SH-SY5Y (cell line): ENCODE measurements at regions not wholly inside any gene's neighbourhood (a gene's known extent, or its start where the extent isn't known, plus 50 kb on each side); places are given as distances from the start of the nearest gene placed in this dataset.

Experiments
- GATA2 ChIP-seq: IDR thresholded peaks from 2 replicates; pipeline ENCODE4 v1.6.1; 2011; ENCODE audit warnings: mild to moderate bottlenecking, low read depth, low read length
- GATA3 ChIP-seq: IDR thresholded peaks from 2 replicates; pipeline ENCODE4 v1.6.1; 2011; ENCODE audit warnings: low read depth, mild to moderate bottlenecking, low read length, moderate library complexity

DNA sequence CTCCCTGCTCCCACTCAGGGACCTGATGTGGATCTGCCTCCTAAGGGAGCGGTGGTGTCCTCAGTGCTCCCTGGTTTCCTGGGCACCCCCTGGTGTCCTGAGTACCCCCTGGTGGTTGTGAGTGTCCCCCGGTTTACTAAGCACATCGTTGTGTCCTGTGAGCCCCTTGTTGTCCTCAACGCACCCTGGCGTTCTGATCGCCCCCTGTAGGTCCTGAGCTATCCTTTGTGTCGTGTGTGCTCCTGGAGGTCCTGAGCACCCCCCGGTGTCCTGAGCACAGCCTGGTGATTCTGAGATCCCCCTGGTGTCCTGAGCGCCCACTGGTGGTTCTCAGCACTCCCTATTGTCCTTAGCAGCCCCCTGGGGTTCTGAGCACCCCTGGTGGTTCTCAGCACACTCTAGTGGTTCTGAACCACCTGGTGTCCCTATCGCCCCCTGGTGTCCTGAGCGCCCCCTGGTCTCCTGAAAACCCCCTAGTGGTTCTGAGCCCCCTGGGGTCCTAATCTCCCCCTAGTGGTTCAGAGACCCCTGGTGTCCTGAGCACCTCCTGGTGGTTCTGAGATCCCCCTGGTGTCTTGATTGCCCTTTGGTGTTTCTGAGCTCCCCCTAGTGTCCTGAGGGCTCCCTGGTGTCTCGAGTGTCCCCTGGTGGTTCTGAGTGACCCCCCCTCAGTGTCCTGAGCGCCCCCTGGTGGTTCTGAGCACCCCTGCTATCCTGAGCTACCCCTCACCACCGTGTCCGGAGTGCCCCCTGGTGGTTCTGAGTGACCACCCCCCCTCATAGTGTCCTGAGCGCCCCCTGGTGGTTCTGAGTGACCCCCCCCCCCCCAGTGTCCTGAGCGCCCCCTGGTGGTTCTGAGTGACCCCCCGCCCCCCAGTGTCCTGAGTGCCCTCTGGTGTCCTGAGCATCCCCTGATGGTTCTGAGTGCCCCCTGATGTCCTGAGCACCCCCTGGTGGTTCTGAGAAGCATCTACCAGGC lies 615.1 kb downstream of the TMEM121 start:
- TF ChIP-seq GATA2, result no peak
- TF ChIP-seq GATA3, result no peak
